ENCODE measurements at regions not wholly inside any gene's neighbourhood (a gene's known extent, or its start where the extent isn't known, plus 50 kb on each side); places are given as distances from the start of the nearest gene placed in this dataset.

DNA sequence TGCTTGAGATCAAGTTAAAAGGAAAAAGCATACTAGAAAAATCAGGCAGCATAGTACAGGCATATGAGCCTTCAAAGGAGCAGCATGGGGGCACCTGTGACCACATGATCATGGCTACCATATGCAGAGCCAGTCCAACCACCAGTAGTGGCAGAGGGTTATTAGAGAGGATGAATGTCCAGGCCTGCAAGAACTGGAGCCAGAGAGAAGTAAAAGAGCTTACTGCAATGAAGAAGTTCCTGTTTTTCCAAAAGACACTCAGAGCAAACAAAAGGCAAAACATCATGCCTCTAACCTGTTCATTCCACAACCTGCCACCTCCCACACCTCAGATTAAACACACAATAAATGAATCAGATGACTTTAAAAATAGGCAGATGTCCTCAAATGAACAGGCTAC is 99.6 kb upstream of the NAMPT start:
- ChIA-PET POLR2A (no interaction called here), CTCF (interaction anchor here (1.1 to 1.2 kb wide), 2 partner anchors 8 to 14 kb away, joined by 3 read pairs; no protein-coding TSS in a partner anchor)
- intact Hi-C loops (cut with micrococcal nuclease), result no loop called here
- Mint-ChIP-seq H3K9me3 (no peaks in the 10 kb centered on the region), H3K27me3 (peaks cover 8% of the 10 kb centered on the region), H3K4me3 (no peak overlapping the region), H3K27ac (no peak overlapping the region), H3K4me1 (ENCODE audit: low read depth) (peaks cover 5% of the 10 kb centered on the region), H3K36me3 (ENCODE audit: low read depth) (no peaks in the 10 kb centered on the region)
- ATAC-seq (no peak), DNase-seq (no peak)
- no peak for TF ChIP-seq CTCF (IDR thresholded peaks at IDR 0.05)

DNA sequence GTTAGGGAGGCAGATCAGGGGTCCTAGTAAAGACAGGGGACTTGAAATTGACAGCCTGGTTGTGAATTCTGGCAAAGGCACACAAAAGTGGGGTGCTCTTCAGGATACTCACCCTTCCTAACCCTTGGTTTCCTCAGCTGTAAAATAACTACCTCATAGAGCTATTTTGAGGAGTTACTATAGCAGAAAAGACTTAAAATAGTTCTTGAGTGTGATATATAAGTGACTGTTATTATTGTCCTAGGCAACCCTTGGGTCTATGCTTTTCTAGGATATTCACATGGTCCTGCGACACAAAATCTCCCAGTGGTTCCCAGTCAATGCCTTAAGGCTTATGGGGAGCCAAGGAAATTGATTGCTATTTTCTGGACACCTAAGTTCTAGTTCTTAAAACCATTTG is 98.1 kb upstream of the NAMPT start:
- H3K4me1 Mint-ChIP-seq (ENCODE audit: low read depth), result peaks cover 6% of the 10 kb centered on the region
- no peak overlapping the region for H3K4me3 Mint-ChIP-seq
- no peak for TF ChIP-seq CTCF (IDR thresholded peaks at IDR 0.05)
- peaks cover 8% of the 10 kb centered on the region for H3K27me3 Mint-ChIP-seq
- no peaks in the 10 kb centered on the region for H3K36me3 Mint-ChIP-seq (ENCODE audit: low read depth)
- DNase-seq (no peak), ATAC-seq (no peak)
- H3K27ac Mint-ChIP-seq, result no peak overlapping the region
- intact Hi-C loops (cut with micrococcal nuclease), result no loop called here
- H3K9me3 Mint-ChIP-seq, result no peaks in the 10 kb centered on the region
- ChIA-PET CTCF (interaction anchor here (0.6 kb wide), 1 partner anchor 747 kb away, joined by 4 read pairs; no protein-coding TSS in a partner anchor), POLR2A (no interaction called here)

DNA sequence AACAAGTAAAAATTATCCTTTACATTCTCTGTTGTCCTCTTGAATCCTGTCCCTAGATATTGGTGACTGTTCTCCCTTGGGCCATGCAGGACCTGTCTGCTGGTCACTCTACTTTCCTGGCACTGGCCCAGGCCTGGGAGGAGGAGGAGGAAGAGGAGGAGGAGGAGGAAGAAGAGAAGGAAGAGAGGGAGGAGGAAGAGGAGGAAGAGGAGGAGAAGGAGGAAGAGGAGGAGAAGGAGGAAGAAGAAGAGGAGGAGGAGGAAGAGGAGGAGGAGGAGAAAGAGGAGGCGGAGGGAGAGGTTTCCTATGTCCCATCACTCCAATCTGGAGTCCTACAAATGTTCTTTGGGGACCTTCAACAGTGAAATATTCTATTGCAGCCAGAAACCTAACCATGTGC is 97.3 kb upstream of the NAMPT start:
- TF ChIP-seq CTCF (IDR thresholded peaks at IDR 0.05), result no peak
- ATAC-seq (no peak), DNase-seq (no peak)
- Mint-ChIP-seq H3K36me3 (ENCODE audit: low read depth) (no peaks in the 10 kb centered on the region), H3K4me1 (ENCODE audit: low read depth) (peaks cover 13% of the 10 kb centered on the region), H3K9me3 (no peaks in the 10 kb centered on the region), H3K27me3 (peaks cover 6% of the 10 kb centered on the region), H3K27ac (no peak overlapping the region), H3K4me3 (no peak overlapping the region)
- CTCF ChIA-PET, result no interaction called here
- intact Hi-C loops (cut with micrococcal nuclease), result no loop called here
- POLR2A ChIA-PET, result no interaction called here

GRCh38 chr7:106381252-106381651 is 96.5 kb upstream of the NAMPT start:
- ChIA-PET CTCF (no interaction called here), POLR2A (no interaction called here)
- peaks cover 6% of the 10 kb centered on the region for H3K27me3 Mint-ChIP-seq
- H3K9me3 Mint-ChIP-seq, result no peaks in the 10 kb centered on the region
- intact Hi-C loops (cut with micrococcal nuclease), result no loop called here
- no peak overlapping the region for H3K4me3 Mint-ChIP-seq
- H3K27ac Mint-ChIP-seq, result no peak overlapping the region
- no peak for TF ChIP-seq CTCF (IDR thresholded peaks at IDR 0.05)
- peaks cover 13% of the 10 kb centered on the region for H3K4me1 Mint-ChIP-seq (ENCODE audit: low read depth)
- H3K36me3 Mint-ChIP-seq (ENCODE audit: low read depth), result no peaks in the 10 kb centered on the region
- no peak for DNase-seq
- ATAC-seq, result no peak

GRCh38 chr7:106377847-106378361 is 93.1 kb upstream of the NAMPT start:
- Mint-ChIP-seq H3K4me3 (no peak overlapping the region), H3K4me1 (ENCODE audit: low read depth) (peaks cover 13% of the 10 kb centered on the region)
- ATAC-seq, result peak; percentile 51

More at GRCh38 chr7:106377847-106378361, 93.1 kb upstream of the NAMPT start:
- no peak for DNase-seq
- Mint-ChIP-seq H3K36me3 (ENCODE audit: low read depth) (no peaks in the 10 kb centered on the region), H3K9me3 (no peaks in the 10 kb centered on the region), H3K27me3 (peaks cover 4% of the 10 kb centered on the region), H3K27ac (no peak overlapping the region)
- no peak for TF ChIP-seq CTCF (IDR thresholded peaks at IDR 0.05)
- intact Hi-C loops (cut with micrococcal nuclease), result no loop called here
- POLR2A ChIA-PET, result no interaction called here
- CTCF ChIA-PET, result no interaction called here

Data from activated CD8-positive, alpha-beta T cell treated with anti-CD3 and anti-CD28 coated beads for 36 hours (primary cell).